K562 (cell line): ENCODE measurements at regions not wholly inside any gene's neighbourhood (a gene's known extent, or its start where the extent isn't known, plus 50 kb on each side); places are given as distances from the start of the nearest gene placed in this dataset.

ENCODE experiments used
- ATAC-seq: fragments of 200-7000 bp; cut with Tn5 transposase; 3 replicates; pipeline ENCODE4 v1.9.1; 2020; ENCODE audit warnings: moderate library complexity
- BruUV-seq: library from RNA; stranded (reverse); fragments of 400-500 nt; replicated peaks from 2 replicates; lab custom pipeline; 2021; lab: Mats Ljungman, UMichigan
- CTCF ChIA-PET: fragments of 300-600 bp; formaldehyde crosslinking; extraction: SDS; loops from one replicate; lab custom pipeline; 2021; ENCODE audit warnings: low intra/inter-chr PET ratio; lab: Yijun Ruan, JAX
- POLR2A ChIA-PET: fragments of 300-600, 350-650 bp; sonication (Branson Sonifier 250); formaldehyde crosslinking; extraction: SDS; loops from one replicate; lab custom pipeline; 2021; ENCODE audit warnings: antibody characterized with exemption, inconsistent platforms; lab: Yijun Ruan, JAX
- DNase-seq, 4 experiments: peaks; one replicate each; pipeline versions ENCODE4 v3.0.0 to v3.0.0-alpha.2; 2011 to 2018; ENCODE audit warnings: low spot score in 3 of 4, mixed read lengths in 3 of 4; ENCODE audit errors: extremely low read depth in 1 of 4
- FAIRE-seq: peaks from 2 replicates; lab custom pipeline; 2011; peaks lifted over from hg19 to GRCh38; lab: Jason Lieb, UNC
- H2AFZ ChIP-seq: 2 replicates; pipeline ENCODE4 v1.6.0; 2011; ENCODE audit warnings: low read depth, low read length, control low read depth, inconsistent platforms
- H3K27ac ChIP-seq: fragments of 200-600 bp; 3 replicates; pipeline ENCODE4 v1.8.0; 2011; ENCODE audit warnings: low read depth, mild to moderate bottlenecking, control low read depth, inconsistent platforms, low read length, moderate library complexity, mixed read lengths; ENCODE audit errors: extremely low read depth
- H3K27me3 ChIP-seq, 2 experiments: fragments of 300-600 bp in 1 of 2; 2 replicates in 1 of 2; 3 replicates in 1 of 2; pipeline versions ENCODE4 v1.6.0 to v1.8.0; 2011; ENCODE audit warnings: inconsistent platforms in 2 of 2, low read length in 2 of 2, mild to moderate bottlenecking in 1 of 2, mixed read lengths in 1 of 2, moderate library complexity in 1 of 2; ENCODE audit not compliant: control insufficient read depth in 2 of 2, insufficient read depth in 2 of 2
- H3K36me3 ChIP-seq: fragments of 300-600 bp; 3 replicates; pipeline ENCODE4 v1.8.0; 2011; ENCODE audit warnings: mild to moderate bottlenecking, low read length, inconsistent platforms; ENCODE audit not compliant: control insufficient read depth, insufficient read depth
- H3K4me1 ChIP-seq, 2 experiments: fragments of 200-600 bp in 1 of 2; replicated peaks in 1 of 2; 2 replicates in 1 of 2; 3 replicates in 1 of 2; pipeline versions ENCODE4 v1.5.1 to v1.8.0; 2011; ENCODE audit warnings: inconsistent platforms in 2 of 2, low read length in 2 of 2, mild to moderate bottlenecking in 1 of 2, mixed read lengths in 1 of 2, moderate library complexity in 1 of 2; ENCODE audit not compliant: control insufficient read depth in 2 of 2, insufficient read depth in 2 of 2
- H3K4me2 ChIP-seq: 2 replicates; pipeline ENCODE4 v1.6.1; 2011; ENCODE audit warnings: low read length, control low read depth, inconsistent platforms, mixed read lengths; ENCODE audit not compliant: insufficient read depth
- H3K4me3 ChIP-seq: fragments of 200-600 bp; sonication (generic), shearing (Covaris generic); 2 replicates; pipeline ENCODE4 v1.5.1; 2016; ENCODE audit warnings: control low read depth, inconsistent platforms
- H3K79me2 ChIP-seq: fragments of 200-600 bp; 3 replicates; pipeline ENCODE4 v1.8.0; 2011; ENCODE audit warnings: low read length, inconsistent platforms; ENCODE audit not compliant: control insufficient read depth, insufficient read depth
- H3K9ac ChIP-seq, 2 experiments: 2 replicates each; pipeline versions ENCODE4 v1.6.0 to v1.6.1; 2011; ENCODE audit warnings: low read depth in 2 of 2, low read length in 2 of 2, control low read depth in 1 of 2, inconsistent platforms in 1 of 2, mild to moderate bottlenecking in 1 of 2, mixed read lengths in 1 of 2; ENCODE audit not compliant: insufficient read depth in 1 of 2
- H3K9me1 ChIP-seq: one replicate; pipeline ENCODE4 v1.6.0; 2011; ENCODE audit warnings: inconsistent platforms, mild to moderate bottlenecking, low read length, moderate library complexity; ENCODE audit not compliant: control insufficient read depth, insufficient read depth
- H3K9me3 ChIP-seq: replicated peaks from 2 replicates; pipeline ENCODE4 v1.5.1; 2011; ENCODE audit warnings: low read depth, low read length, inconsistent platforms; ENCODE audit not compliant: control insufficient read depth, insufficient read depth
- H4K20me1 ChIP-seq: replicated peaks from 2 replicates; pipeline ENCODE4 v1.6.1; 2011; ENCODE audit warnings: low read length, inconsistent platforms, mixed read lengths; ENCODE audit not compliant: control insufficient read depth, insufficient read depth
- NONO ChIP-seq, 2 experiments: fragments of 200-400 bp in 1 of 2; fragments of 450-650 bp in 1 of 2; formaldehyde crosslinking in 1 of 2; IDR thresholded peaks; 2 replicates each; pipeline ENCODE4 v1.6.1; 2017; ENCODE audit warnings: low read depth in 2 of 2, mild to moderate bottlenecking in 2 of 2, moderate library complexity in 2 of 2, low read length in 1 of 2
- REST ChIP-seq, 2 experiments: fragments of 450-650 bp; formaldehyde crosslinking in 1 of 2; IDR thresholded peaks; 2 replicates each; pipeline versions ENCODE4 v1.4.0 to v1.6.1; 2014 to 2020; ENCODE audit warnings: mild to moderate bottlenecking in 2 of 2, borderline replicate concordance in 1 of 2, low read depth in 1 of 2
- TGIF2 ChIP-seq: sonication (generic); formaldehyde crosslinking; IDR thresholded peaks from 2 replicates; pipeline ENCODE4 v1.8.1; 2022; ENCODE audit warnings: mild to moderate bottlenecking, missing genetic modification reagents, moderate library complexity
- XRCC4 ChIP-seq: IDR thresholded peaks from one replicate; pipeline ENCODE4 v1.6.1; 2011; ENCODE audit not compliant: insufficient read depth, insufficient read length; ENCODE audit errors: extremely low read depth
- ZNF586 ChIP-seq: fragments of 450-650 bp; formaldehyde crosslinking; conservative IDR thresholded peaks from 2 replicates; pipeline ENCODE4 v1.4.0; 2020; ENCODE audit warnings: mild to moderate bottlenecking, moderate library complexity
- WGBS: fragments of 100-300 bp; shearing (Covaris generic); methylation state at CpG from one replicate; pipeline ENCODE4 v1.1.6; 2016; ENCODE audit warnings: low coverage, mixed read lengths; ENCODE audit not compliant: insufficient coverage; ENCODE audit errors: missing lambda C conversion rate; 5-methylcytosine and 5-hydroxymethylcytosine counted together
- in situ Hi-C: fragments of 300-500 bp; cut with MboI; formaldehyde crosslinking; loops from 4 replicates; pipeline ENCODE4 v1.15.0; 2018; ENCODE audit warnings: inconsistent platforms, mixed read lengths
- intact Hi-C: fragments of 100-400 bp; cut with micrococcal nuclease; formaldehyde crosslinking; loops from 2 replicates; pipeline ENCODE4 v1.14.2; 2022
- TF ChIP-seq, protein P1 (sequence below): fragments of 150-350 bp; conservative IDR thresholded peaks from 2 replicates; pipeline ENCODE4 v1.6.1; 2014; ENCODE audit warnings: low read length
- TF ChIP-seq, protein P2 (sequence below), 2 experiments: IDR thresholded peaks; 2 replicates each; pipeline ENCODE4 v1.6.1; 2011; ENCODE audit warnings: borderline replicate concordance in 1 of 2, control low read depth in 1 of 2, low read depth in 1 of 2, low read length in 1 of 2, mild to moderate bottlenecking in 1 of 2, mixed read lengths in 1 of 2, moderate library complexity in 1 of 2; ENCODE audit not compliant: insufficient read depth in 1 of 2, insufficient read length in 1 of 2, poor library complexity in 1 of 2, severe bottlenecking in 1 of 2; ENCODE audit errors: extremely low read depth in 1 of 2

GRCh38 chr1:29546496-29546895 lies 310.2 kb downstream of the PTPRU start (continued):
- TF ChIP-seq, protein P1, sequence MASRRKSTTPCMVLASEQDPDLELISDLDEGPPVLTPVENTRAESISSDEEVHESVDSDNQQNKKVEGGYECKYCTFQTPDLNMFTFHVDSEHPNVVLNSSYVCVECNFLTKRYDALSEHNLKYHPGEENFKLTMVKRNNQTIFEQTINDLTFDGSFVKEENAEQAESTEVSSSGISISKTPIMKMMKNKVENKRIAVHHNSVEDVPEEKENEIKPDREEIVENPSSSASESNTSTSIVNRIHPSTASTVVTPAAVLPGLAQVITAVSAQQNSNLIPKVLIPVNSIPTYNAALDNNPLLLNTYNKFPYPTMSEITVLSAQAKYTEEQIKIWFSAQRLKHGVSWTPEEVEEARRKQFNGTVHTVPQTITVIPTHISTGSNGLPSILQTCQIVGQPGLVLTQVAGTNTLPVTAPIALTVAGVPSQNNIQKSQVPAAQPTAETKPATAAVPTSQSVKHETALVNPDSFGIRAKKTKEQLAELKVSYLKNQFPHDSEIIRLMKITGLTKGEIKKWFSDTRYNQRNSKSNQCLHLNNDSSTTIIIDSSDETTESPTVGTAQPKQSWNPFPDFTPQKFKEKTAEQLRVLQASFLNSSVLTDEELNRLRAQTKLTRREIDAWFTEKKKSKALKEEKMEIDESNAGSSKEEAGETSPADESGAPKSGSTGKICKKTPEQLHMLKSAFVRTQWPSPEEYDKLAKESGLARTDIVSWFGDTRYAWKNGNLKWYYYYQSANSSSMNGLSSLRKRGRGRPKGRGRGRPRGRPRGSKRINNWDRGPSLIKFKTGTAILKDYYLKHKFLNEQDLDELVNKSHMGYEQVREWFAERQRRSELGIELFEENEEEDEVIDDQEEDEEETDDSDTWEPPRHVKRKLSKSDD = no peak

DNA sequence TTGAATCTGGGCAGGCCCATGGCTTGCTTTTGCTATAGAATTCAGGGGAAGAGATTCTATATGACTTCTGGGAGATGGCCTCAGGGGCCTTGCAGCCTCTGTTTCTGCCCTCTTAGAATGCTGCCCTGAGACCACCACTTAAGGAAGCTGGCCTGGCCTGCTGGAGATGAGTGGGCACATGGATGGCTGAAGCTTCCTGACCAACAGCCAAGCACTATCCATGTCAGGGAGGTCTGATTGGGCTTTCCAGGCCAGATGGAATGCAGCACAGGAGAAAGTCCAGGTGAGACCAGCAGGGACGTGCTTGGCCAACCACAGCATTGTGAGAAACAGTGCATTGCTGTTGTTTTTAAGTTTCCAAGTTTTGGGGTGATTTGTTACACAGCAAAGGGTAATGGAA lies 308.1 kb downstream of the PTPRU start:
- Histone ChIP-seq H2AFZ (no peak overlapping the region), H3K4me1 (no peaks in the 10 kb centered on the region), H3K9me1 (no peaks in the 10 kb centered on the region), H3K4me2 (no peak overlapping the region), H3K36me3 (no peaks in the 10 kb centered on the region), H3K9ac (no peak overlapping the region), H4K20me1 (peaks cover 2% of the 10 kb centered on the region; the same call in 1 of the 2 replicates), H3K27me3 (no peaks in the 10 kb centered on the region), H3K4me3 (no peak overlapping the region), H3K79me2 (no peaks in the 10 kb centered on the region), H3K9me3 (no peaks in the 10 kb centered on the region), H3K27ac (no peak overlapping the region)
- BruUV-seq = no TSS peak
- ChIA-PET CTCF (no interaction called here), POLR2A (interaction anchor here (1.5 kb wide), 1 partner anchor 13 kb away, joined by 4 read pairs; no protein-coding TSS in a partner anchor)
- 0% methylated on average over 1 of the region's 1 CpG for WGBS
- no peak for DNase-seq
- intact Hi-C loops = no loop called here
- in situ Hi-C loops = no loop called here
- no peak for ATAC-seq
- no peak for FAIRE-seq
- TF ChIP-seq REST (IDR thresholded peaks at IDR 0.05; ENCODE audit: borderline replicate concordance) (no peak), REST (CRISPR knock-in tag; IDR thresholded peaks at IDR 0.05; ENCODE audit: low read depth) (no peak), NONO (IDR thresholded peaks at IDR 0.05; ENCODE audit: low read depth in 2 of 2, low read length in 1 of 2) (no peak), ZNF586 (CRISPR knock-in tag) (no peak), TGIF2 (no peak), XRCC4 (no peak)
- TF ChIP-seq, protein P2, sequence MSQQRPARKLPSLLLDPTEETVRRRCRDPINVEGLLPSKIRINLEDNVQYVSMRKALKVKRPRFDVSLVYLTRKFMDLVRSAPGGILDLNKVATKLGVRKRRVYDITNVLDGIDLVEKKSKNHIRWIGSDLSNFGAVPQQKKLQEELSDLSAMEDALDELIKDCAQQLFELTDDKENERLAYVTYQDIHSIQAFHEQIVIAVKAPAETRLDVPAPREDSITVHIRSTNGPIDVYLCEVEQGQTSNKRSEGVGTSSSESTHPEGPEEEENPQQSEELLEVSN (IDR thresholded peaks at IDR 0.05; ENCODE audit: borderline replicate concordance in 1 of 2, extremely low read depth in 1 of 2, insufficient read depth in 1 of 2, insufficient read length in 1 of 2, low read depth in 1 of 2, low read length in 1 of 2, poor library complexity in 1 of 2, severe bottlenecking in 1 of 2) = no peak
